ENCODE measurements at regions not wholly inside any gene's neighbourhood (a gene's known extent, or its start where the extent isn't known, plus 50 kb on each side); places are given as distances from the start of the nearest gene placed in this dataset.

GRCh38 chr4:181971411-181971810 is 271.8 kb upstream of the TENM3 start:
- DNase-seq (ENCODE audit: low read depth in 2 of 2), result no peak

DNA sequence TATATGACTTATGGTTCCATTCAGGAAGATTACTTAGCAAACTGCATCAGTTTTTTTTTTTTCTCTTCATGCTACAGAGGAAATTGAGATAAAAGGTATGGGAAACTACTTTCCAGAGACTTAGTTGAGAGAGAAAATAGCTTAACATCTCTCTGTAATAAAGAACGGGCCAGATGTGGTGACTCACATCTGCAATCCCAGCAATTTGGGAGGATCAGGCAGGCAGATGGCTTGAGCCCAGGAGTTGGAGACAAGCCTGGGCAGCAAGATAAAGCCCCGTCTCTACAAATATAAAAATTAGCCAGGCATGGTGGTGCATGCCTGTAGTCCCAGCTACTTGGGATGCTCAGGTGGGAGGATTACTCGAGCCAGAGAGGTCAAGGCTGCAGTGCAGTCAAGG is 271.2 kb upstream of the TENM3 start:
- no peak for DNase-seq (ENCODE audit: low read depth in 2 of 2)

- no peak for DNase-seq (ENCODE audit: low read depth in 2 of 2)
Measured at GRCh38 chr4:181976764-181977163, 266.4 kb upstream of the TENM3 start.

DNA sequence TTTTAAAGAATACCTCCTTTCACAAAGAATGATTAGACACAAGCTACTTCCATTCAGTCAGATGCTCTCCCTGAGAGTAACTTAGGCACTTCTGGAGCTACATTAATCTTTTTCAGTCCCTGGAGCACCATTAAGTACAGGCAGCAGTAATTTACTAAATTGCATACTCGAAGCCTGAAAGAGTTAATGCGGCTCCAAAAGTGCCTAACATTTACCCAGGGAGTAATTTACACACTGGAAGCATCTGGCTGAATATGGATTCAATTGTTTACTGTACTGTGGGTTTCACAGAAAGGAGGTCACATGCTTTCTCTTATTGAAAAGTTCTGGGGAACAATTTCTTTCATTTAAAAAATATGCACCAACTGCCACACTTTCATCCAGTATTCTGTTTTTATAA is 260.8 kb upstream of the TENM3 start:
- no peak for DNase-seq (ENCODE audit: low read depth in 2 of 2)

GRCh38 chr4:181982856-181983255 is 260.3 kb upstream of the TENM3 start:
- DNase-seq (ENCODE audit: low read depth in 2 of 2), result no peak

GRCh38 chr4:181987392-181987791 is 255.8 kb upstream of the TENM3 start:
- no peak for DNase-seq (ENCODE audit: low read depth in 2 of 2)

- DNase-seq (ENCODE audit: low read depth in 2 of 2), result no peak
Measured at GRCh38 chr4:181989071-181989470, 254.1 kb upstream of the TENM3 start.

DNA sequence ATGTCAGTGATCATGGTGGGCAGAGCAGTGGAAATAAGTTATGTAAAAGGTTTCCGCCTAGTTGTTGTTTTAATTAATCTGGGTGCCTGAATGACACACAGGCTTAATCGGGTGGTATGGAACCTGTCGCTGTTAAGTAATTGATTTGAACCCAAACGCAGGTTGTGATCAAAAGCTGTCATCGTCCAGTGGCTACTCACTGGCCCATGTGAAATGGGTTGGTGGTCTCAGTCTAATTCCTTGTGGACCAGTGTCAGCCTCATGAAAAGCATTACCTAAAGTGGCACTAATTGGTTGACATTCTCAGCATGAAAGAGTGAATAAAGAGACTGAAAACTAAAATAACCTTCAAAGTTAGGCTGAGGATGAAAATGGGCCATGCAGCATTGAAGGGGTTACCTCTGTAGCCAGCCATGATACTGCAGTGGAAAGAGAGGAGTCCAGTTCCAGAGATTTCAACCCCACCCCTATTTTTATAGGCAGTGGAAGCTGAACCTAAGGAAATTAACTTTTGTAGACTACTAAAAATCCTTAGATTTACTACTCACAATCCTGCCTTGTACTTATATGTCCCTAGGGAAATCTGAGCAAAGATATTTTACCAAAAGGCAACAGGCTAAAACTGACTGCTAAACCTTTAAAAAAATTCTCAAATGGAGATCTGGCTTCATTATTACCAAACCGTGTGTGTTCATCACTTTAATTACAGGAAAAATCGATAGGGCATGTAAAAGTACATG is 251.7 kb upstream of the TENM3 start:
- no peak for DNase-seq (ENCODE audit: low read depth in 2 of 2)

DNA sequence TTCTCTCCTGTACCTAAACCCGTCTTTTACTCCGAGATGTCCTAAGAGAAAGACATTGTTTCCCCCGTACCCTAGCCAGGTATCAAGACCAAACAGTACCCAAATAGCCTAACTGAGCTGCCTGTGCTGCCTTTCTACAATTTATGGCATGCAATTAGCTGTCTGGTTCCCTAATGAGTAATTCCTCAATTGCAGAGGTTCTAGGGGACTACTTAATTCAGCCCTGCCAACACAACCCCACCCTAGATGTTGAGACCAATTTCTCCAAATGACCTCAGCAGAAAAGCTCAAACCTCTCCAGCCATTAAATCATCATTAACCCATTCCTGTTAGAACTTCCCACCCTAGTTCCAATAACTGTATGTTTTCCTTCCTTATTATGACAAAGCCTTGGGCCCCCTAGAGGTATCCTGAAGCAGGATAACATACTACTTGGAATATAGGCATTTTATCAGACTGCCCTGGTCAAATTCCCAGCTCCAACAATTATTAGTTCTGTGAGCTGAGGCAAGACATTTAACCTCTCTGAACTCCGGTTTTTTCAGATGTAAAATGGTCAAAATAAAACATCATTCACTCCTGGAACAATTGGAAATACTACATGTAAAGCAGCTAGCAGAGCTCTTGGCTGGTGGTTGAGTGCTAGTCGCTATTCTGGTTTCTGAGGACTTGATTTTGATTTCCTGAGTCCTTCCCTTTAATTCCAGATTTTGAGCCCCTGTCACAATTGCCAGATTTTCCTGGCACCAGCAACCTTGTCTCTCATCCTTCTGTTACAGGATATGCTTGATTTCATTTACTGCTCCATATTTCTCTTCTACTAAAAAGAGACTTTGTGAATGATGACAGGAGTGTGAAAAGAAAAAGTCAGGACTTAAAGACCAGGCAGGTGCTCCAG is 244.6 kb upstream of the TENM3 start:
- no peak for DNase-seq (ENCODE audit: low read depth in 2 of 2)

GRCh38 chr4:182000077-182000476 is 243.1 kb upstream of the TENM3 start:
- no peak for DNase-seq (ENCODE audit: low read depth in 2 of 2)

DNA sequence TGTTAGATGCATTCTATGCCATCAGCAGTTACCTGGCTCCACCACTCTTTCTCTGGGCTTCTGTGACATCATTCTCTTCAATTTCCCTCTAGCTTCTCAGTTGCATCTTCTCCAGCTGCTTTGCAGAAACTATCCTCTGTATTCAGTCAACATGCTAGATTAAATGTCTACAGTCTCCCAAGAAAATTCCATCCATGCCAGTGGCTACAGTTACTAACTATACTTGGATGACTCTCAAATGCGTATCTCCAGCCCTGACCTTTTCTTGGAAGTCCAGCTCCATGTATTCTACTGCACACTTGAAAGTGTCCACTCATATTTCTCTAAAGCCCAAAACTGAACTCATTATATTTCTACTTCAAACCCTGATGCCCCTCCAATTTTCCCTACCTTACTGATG is 232.3 kb upstream of the TENM3 start:
- no peak for DNase-seq (ENCODE audit: low read depth in 2 of 2)

DNA sequence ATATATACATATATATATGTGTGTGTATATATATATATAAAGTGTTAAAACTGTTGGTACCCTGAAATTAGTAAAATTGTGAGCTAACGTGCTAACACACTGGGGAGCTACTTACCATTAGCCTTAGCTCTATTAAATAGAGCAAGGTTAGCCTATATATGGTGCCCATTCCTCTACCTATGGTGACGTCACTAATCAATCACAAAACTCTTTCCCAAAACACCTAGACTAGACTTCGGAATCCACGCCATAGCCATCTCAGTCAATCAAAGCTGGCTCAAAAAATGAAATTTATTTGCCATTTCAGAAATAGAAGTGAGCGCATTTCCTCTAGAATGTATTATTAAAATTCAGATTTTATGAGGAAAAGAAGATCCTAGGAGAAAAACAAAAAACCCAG is 229.0 kb upstream of the TENM3 start:
- no peak for DNase-seq (ENCODE audit: low read depth in 2 of 2)

GRCh38 chr4:182015014-182015413 is 228.2 kb upstream of the TENM3 start:
- DNase-seq (ENCODE audit: low read depth in 2 of 2), result no peak

GRCh38 chr4:182015893-182016292 is 227.3 kb upstream of the TENM3 start:
- no peak for DNase-seq (ENCODE audit: low read depth in 2 of 2)

- no peak for DNase-seq (ENCODE audit: low read depth in 2 of 2)
Measured at GRCh38 chr4:182017038-182017437, 226.2 kb upstream of the TENM3 start.

DNA sequence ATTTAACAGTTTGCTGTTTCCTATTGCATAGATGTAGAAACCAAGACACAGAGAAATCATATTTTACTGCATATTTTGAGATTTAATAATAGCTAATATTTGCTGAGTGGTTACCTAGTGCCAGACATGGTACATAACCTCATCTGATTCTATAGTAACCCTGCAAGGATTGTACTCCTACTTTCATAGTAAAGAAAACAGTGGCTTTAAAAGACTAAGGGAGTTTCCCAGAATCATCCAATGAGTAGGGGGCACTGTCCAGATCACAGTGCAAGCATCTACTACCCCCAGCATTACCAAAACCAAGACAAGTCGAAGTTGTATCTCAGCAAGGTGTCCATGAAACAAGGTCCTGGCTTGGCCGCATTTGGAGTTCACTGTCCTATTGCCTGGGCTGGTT is 224.5 kb upstream of the TENM3 start:
- no peak for DNase-seq (ENCODE audit: low read depth in 2 of 2)

DNA sequence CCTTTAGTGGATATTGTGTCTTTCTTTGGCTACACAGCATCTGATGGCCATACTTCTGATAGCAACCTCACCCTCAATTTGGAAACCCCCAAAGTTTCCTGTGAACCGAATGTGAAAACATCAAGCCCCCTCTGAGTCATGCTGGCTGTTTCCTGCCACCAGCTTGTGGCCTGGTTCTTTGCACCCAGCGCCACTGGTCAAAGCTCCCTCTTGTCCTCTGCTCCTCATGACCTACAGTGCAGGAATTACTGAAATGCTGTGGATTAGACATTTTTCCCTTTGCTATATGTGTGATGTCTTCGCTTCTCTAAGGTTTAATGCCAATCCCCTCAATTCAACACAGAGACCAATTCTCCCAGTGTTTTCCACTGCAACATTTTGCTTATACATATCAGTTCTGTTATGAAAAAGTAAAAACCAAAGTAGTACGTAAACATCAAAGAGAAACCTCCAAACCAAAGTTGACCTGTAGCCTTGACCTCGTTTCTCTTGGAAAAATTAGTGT is 224.0 kb upstream of the TENM3 start:
- no peak for DNase-seq (ENCODE audit: low read depth in 2 of 2)

GRCh38 chr4:182022909-182023308 is 220.3 kb upstream of the TENM3 start:
- DNase-seq (ENCODE audit: low read depth in 2 of 2), result no peak

GRCh38 chr4:182023469-182023868 is 219.7 kb upstream of the TENM3 start:
- no peak for DNase-seq (ENCODE audit: low read depth in 2 of 2)

- DNase-seq (ENCODE audit: low read depth in 2 of 2), result no peak
Measured at GRCh38 chr4:182042945-182043344, 200.3 kb upstream of the TENM3 start.

GRCh38 chr4:182048871-182049270 is 194.3 kb upstream of the TENM3 start:
- DNase-seq (ENCODE audit: low read depth in 2 of 2), result no peak

DNA sequence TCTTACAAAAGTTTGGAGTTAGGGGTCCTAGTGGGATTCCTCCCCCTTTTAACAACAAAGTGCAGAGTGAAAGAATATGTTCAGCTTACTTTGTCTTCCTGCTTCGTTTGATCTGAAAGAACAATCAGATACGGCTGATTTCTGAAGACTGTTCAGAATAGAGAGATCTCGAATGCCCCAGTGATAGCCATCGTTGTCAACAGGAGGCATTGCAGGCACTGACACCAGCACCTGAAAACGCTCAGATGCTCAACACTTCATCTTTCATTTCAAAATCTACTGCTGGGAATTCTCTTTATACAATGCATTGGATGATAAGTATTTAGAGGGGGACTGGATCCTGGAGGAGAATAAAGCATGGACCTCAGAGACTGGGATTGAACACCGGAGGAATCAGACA is 186.3 kb upstream of the TENM3 start:
- DNase-seq (ENCODE audit: low read depth in 2 of 2), result no peak

DNA sequence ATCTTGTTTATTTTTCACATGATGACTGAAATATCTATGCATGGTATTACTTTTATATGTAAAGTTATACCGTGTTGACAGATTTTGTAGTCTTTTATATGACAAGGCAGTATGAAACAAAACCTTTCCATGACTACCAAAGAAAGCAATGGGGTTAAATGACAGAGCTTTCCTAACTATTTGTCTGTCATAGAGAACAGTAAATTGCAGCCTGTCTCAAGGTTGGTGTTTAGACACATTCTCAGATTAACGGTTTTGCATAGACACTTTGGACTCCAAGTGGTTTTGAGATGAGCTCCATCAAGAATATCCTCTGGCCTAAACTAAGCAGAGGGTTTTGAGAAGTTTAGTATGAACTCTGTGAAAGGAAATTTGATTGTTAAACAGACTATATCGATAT is 180.7 kb upstream of the TENM3 start:
- DNase-seq (ENCODE audit: low read depth in 2 of 2), result no peak
